Transverse colon (tissue), 4 donors: ENCODE measurements at regions not wholly inside any gene's neighbourhood (a gene's known extent, or its start where the extent isn't known, plus 50 kb on each side); places are given as distances from the start of the nearest gene placed in this dataset.

Experiments
- EP300 ChIP-seq: sonication (generic); formaldehyde crosslinking; IDR thresholded peaks from one replicate; pipeline ENCODE4 v1.6.1; 2017; ENCODE audit warnings: antibody characterized with exemption, low read depth
- POLR2A ChIP-seq: fragments of 450-650 bp; IDR thresholded peaks from one replicate; pipeline ENCODE4 v1.6.1; 2016; ENCODE audit warnings: antibody characterized with exemption, mild to moderate bottlenecking, moderate library complexity
- POLR2AphosphoS5 ChIP-seq, 3 donors: sonication (generic); formaldehyde crosslinking; IDR thresholded peaks; one replicate each; pipeline ENCODE4 v1.6.1; 2016; ENCODE audit warnings: antibody characterized with exemption in 3 of 3
- TF ChIP-seq, protein P1 (sequence below), 5 experiments: fragments of 200-600 bp in 3 of 5; fragments of 450-650 bp in 2 of 5; sonication (generic) in 3 of 5; IDR thresholded peaks; 1 replicate in 2 of 5; 2 replicates in 3 of 5; pipeline ENCODE4 v1.5.1; 2016 to 2017; ENCODE audit warnings: antibody characterized with exemption in 5 of 5, inconsistent platforms in 3 of 5, mild to moderate bottlenecking in 2 of 5, moderate library complexity in 1 of 5

DNA sequence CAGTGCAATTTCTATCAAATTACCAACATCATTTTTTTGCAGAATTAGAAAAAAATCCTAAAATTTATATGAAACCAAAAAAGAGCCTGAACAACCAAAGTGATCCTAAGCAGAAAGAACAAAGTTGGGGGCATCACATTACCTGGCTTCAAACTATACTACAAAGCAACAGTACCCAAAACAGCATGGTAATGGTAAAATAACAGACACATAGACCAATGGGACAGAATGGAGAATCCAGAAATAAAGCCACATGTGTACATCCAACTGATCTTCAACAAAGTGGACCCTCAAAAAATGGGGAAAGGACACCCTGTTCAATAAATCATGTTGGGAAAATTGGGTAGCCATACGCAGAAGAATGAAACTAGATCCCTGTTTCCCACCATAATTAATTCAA, 245.7 kb upstream of the CTAGE1 start:
- TF ChIP-seq, protein P1, sequence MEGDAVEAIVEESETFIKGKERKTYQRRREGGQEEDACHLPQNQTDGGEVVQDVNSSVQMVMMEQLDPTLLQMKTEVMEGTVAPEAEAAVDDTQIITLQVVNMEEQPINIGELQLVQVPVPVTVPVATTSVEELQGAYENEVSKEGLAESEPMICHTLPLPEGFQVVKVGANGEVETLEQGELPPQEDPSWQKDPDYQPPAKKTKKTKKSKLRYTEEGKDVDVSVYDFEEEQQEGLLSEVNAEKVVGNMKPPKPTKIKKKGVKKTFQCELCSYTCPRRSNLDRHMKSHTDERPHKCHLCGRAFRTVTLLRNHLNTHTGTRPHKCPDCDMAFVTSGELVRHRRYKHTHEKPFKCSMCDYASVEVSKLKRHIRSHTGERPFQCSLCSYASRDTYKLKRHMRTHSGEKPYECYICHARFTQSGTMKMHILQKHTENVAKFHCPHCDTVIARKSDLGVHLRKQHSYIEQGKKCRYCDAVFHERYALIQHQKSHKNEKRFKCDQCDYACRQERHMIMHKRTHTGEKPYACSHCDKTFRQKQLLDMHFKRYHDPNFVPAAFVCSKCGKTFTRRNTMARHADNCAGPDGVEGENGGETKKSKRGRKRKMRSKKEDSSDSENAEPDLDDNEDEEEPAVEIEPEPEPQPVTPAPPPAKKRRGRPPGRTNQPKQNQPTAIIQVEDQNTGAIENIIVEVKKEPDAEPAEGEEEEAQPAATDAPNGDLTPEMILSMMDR (IDR thresholded peaks at IDR 0.05), result no peak
- TF ChIP-seq POLR2AphosphoS5 (IDR thresholded peaks at IDR 0.05) (no peak), POLR2A (no peak), EP300 (no peak)
